ENCODE measurements at regions not wholly inside any gene's neighbourhood (a gene's known extent, or its start where the extent isn't known, plus 50 kb on each side); places are given as distances from the start of the nearest gene placed in this dataset.

DNA sequence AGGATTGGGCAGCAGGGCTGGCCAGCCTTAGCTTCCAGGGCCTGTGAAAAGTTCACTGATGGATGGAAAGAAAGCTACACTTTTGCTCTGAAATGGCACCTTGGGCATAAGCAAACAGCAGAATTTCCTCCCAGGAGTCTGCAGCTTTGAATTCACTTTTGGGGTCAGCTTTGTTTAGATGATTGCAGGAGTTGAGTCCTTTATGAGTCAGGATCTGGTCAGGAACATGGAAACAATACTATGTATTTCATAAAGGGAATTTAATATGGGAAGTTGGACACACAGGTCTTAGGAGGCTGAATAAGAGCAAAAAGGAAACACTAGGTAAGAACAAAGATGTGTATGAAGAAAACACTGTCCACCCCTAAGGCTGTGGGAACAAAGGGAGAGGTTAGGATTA, 345.3 kb downstream of the TSN start:
- Histone ChIP-seq H3K4me1 (ENCODE audit: control insufficient read depth in 1 of 2, low read depth in 2 of 2) (no peaks in the 10 kb centered on the region), H3K27ac (no peak overlapping the region), H3K9me3 (no peaks in the 10 kb centered on the region), H3K36me3 (no peaks in the 10 kb centered on the region), H3K4me3 (no peak overlapping the region), H3K27me3 (replicated peaks; ENCODE audit: insufficient read depth) (no peaks in the 10 kb centered on the region)
- ATAC-seq (ENCODE audit: insufficient number of reproducible peaks, low FRiP score, low read depth), result no peak
- DNase-seq (ENCODE audit: low spot score), result no peak
- TF ChIP-seq, protein P1, sequence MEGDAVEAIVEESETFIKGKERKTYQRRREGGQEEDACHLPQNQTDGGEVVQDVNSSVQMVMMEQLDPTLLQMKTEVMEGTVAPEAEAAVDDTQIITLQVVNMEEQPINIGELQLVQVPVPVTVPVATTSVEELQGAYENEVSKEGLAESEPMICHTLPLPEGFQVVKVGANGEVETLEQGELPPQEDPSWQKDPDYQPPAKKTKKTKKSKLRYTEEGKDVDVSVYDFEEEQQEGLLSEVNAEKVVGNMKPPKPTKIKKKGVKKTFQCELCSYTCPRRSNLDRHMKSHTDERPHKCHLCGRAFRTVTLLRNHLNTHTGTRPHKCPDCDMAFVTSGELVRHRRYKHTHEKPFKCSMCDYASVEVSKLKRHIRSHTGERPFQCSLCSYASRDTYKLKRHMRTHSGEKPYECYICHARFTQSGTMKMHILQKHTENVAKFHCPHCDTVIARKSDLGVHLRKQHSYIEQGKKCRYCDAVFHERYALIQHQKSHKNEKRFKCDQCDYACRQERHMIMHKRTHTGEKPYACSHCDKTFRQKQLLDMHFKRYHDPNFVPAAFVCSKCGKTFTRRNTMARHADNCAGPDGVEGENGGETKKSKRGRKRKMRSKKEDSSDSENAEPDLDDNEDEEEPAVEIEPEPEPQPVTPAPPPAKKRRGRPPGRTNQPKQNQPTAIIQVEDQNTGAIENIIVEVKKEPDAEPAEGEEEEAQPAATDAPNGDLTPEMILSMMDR (IDR thresholded peaks at IDR 0.05), result no peak

DNA sequence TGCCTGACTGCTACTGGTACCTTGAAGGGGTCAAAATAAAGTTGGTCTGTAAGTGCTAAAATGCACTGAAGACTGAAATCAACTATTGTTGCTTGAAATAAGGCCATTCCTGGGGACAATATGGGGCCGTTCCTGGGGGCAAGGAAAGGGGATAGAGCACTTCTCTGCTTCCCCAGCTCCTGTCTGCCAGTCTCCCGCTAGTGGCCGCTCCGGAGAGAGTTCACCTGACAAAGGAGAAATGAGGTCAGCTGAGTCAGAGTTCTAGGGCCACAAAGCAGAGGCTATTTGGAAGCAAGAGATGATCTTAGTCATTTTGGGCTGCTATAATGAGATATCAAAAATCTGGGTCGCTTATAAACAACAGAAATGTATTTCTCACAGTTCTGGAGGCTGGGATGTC, 345.9 kb downstream of the TSN start:
- Histone ChIP-seq H3K4me3 (no peak overlapping the region), H3K36me3 (no peaks in the 10 kb centered on the region), H3K4me1 (ENCODE audit: control insufficient read depth in 1 of 2, low read depth in 2 of 2) (no peaks in the 10 kb centered on the region), H3K27me3 (replicated peaks; ENCODE audit: insufficient read depth) (no peaks in the 10 kb centered on the region), H3K27ac (no peak overlapping the region), H3K9me3 (no peaks in the 10 kb centered on the region)
- TF ChIP-seq, protein P1 (IDR thresholded peaks at IDR 0.05), result no peak
- DNase-seq (ENCODE audit: low spot score) (no peak), ATAC-seq (ENCODE audit: insufficient number of reproducible peaks, low FRiP score, low read depth) (no peak)

DNA sequence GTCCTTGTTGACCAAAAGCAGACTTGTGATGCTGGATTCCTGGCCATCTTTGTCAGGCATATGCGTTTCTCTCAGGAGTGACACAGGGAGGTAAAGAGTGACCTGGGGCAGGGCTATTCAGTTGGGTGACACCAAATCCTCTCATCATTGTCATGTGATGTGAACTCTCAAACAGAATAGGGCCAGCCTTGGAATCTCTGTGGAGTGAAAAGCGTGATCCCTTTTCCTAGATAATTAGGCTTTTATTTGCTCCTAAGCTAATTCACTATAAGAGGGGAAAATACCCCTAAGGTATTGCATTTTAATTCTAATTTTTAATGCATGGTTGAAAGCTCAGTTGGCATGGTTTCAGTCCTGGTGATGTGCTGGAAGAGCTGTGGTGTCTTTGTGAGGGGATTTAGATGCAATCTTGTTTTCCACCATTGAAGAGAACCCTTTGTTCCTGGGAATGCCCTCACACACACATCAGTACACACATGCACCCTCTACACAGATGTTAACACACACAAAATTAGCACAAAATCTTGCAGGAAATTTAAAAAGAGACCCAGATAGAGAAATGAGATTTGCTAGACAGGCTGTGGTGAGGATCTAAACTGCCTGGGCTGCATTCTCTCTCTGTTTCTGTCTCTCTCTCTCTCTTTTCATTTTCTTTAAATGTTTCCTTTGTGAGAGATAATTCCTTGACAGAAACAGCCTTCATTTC, 349.9 kb downstream of the TSN start:
- Histone ChIP-seq H3K36me3 (no peaks in the 10 kb centered on the region), H3K27ac (no peak overlapping the region), H3K4me1 (ENCODE audit: control insufficient read depth in 1 of 2, low read depth in 2 of 2) (no peaks in the 10 kb centered on the region), H3K27me3 (replicated peaks; ENCODE audit: insufficient read depth) (no peaks in the 10 kb centered on the region), H3K4me3 (no peak overlapping the region), H3K9me3 (no peaks in the 10 kb centered on the region)
- TF ChIP-seq, protein P1 (IDR thresholded peaks at IDR 0.05), result no peak
- ATAC-seq (ENCODE audit: insufficient number of reproducible peaks, low FRiP score, low read depth) (no peak), DNase-seq (ENCODE audit: low spot score) (no peak)

DNA sequence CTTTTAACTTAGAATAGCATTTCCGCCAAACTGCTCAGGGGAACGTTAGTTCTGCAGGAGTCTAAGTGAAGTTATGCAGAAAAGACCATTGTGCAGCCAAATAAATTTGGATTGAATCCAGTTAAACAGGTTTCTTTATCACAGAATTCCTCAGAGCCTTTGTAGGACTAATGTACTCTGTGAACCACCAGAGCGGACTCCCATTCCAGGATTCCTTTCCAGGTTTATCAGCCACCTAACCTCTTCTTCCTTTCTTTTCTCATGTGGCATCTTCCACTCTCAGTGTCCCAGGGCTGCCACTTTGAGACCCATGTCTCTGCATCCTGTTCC, 350.4 kb downstream of the TSN start:
- Histone ChIP-seq H3K27me3 (replicated peaks; ENCODE audit: insufficient read depth) (no peaks in the 10 kb centered on the region), H3K9me3 (no peaks in the 10 kb centered on the region), H3K36me3 (no peaks in the 10 kb centered on the region), H3K4me3 (no peak overlapping the region), H3K27ac (no peak overlapping the region), H3K4me1 (ENCODE audit: control insufficient read depth in 1 of 2, low read depth in 2 of 2) (no peaks in the 10 kb centered on the region)
- no peak for ATAC-seq (ENCODE audit: insufficient number of reproducible peaks, low FRiP score, low read depth)
- TF ChIP-seq, protein P1 (IDR thresholded peaks at IDR 0.05), result no peak
- DNase-seq (ENCODE audit: low spot score), result no peak

DNA sequence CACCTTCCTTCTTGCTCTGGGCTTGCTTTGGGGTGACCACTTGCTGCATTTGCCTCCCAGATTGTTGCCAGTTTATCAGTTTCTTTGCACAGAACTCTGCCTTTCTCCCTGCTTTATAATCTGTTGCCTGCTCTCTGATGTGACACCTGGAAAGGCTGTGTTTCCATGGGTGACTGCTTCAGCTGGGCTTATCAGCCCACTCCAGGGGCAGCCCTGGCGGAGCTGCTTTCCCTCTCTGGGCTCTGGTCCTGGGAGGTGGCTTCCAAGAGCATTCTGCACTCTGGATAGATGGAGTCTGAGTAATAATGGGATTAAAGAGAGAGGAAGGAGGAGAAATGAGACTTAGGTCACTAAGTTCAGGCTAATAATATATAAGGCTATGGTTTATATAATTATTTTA, 352.7 kb downstream of the TSN start:
- TF ChIP-seq, protein P1 (IDR thresholded peaks at IDR 0.05), result no peak
- ATAC-seq (ENCODE audit: insufficient number of reproducible peaks, low FRiP score, low read depth), result no peak
- Histone ChIP-seq H3K4me1 (ENCODE audit: control insufficient read depth in 1 of 2, low read depth in 2 of 2) (no peaks in the 10 kb centered on the region), H3K27me3 (replicated peaks; ENCODE audit: insufficient read depth) (no peaks in the 10 kb centered on the region), H3K4me3 (no peak overlapping the region), H3K9me3 (no peaks in the 10 kb centered on the region), H3K27ac (no peak overlapping the region), H3K36me3 (no peaks in the 10 kb centered on the region)
- DNase-seq (ENCODE audit: low spot score), result no peak
